ENCODE measurements at regions not wholly inside any gene's neighbourhood (a gene's known extent, or its start where the extent isn't known, plus 50 kb on each side); places are given as distances from the start of the nearest gene placed in this dataset.
"Not testable (repeated sequence)": the region's sequence is repeated elsewhere in the genome, so short reads cannot be mapped to it uniquely, and the experiment has no call there.

GRCh38 chr1:67513392-67514294 lies 83.4 kb upstream of the SERBP1 start:
- H3K9me3 ChIP-seq (ENCODE audit: control insufficient read depth, low read length); H3K4me1 ChIP-seq (ENCODE audit: control insufficient read depth, insufficient read depth, low read length); H3K4me3 ChIP-seq (ENCODE audit: low read length); ATAC-seq; H3K27ac ChIP-seq (ENCODE audit: low read length); DNase-seq; H3K27me3 ChIP-seq (ENCODE audit: control insufficient read depth, insufficient read depth); intact Hi-C loops (cut with DNase I): not testable (repeated sequence)
- 87% methylated on average over 11 of the region's 11 CpGs for WGBS

GRCh38 chr1:67514300-67514699 lies 84.1 kb upstream of the SERBP1 start:
- Histone ChIP-seq H3K9me3 (ENCODE audit: control insufficient read depth, low read length) (no peaks in the 10 kb centered on the region), H3K4me1 (ENCODE audit: control insufficient read depth, insufficient read depth, low read length) (no peaks in the 10 kb centered on the region), H3K27ac (ENCODE audit: low read length) (no peak overlapping the region), H3K27me3 (ENCODE audit: control insufficient read depth, insufficient read depth) (no peaks in the 10 kb centered on the region), H3K4me3 (ENCODE audit: low read length) (no peak overlapping the region)
- 79% methylated on average over 4 of the region's 4 CpGs for WGBS
- intact Hi-C loops (cut with DNase I) = no loop called here
- DNase-seq = no peak
- ATAC-seq = no peak

GRCh38 chr1:67514786-67515185 lies 84.6 kb upstream of the SERBP1 start:
- H3K27me3 ChIP-seq (ENCODE audit: control insufficient read depth, insufficient read depth) = no peaks in the 10 kb centered on the region
- H3K27ac ChIP-seq (ENCODE audit: low read length) = no peak overlapping the region
- DNase-seq (no peak), ATAC-seq (no peak)
- no peak overlapping the region for H3K4me3 ChIP-seq (ENCODE audit: low read length)
- intact Hi-C loops (cut with DNase I) = no loop called here
- H3K4me1 ChIP-seq (ENCODE audit: control insufficient read depth, insufficient read depth, low read length) = no peaks in the 10 kb centered on the region
- no peaks in the 10 kb centered on the region for H3K9me3 ChIP-seq (ENCODE audit: control insufficient read depth, low read length)
- 54% methylated on average over 2 of the region's 2 CpGs for WGBS

GRCh38 chr1:67515324-67516080 lies 85.3 kb upstream of the SERBP1 start:
- intact Hi-C loops (cut with DNase I) = no loop called here
- no peaks in the 10 kb centered on the region for H3K9me3 ChIP-seq (ENCODE audit: control insufficient read depth, low read length)

GRCh38 chr1:67517046-67517445 lies 86.8 kb upstream of the SERBP1 start:
- DNase-seq (no peak), ATAC-seq (no peak)
- Histone ChIP-seq H3K4me3 (ENCODE audit: low read length) (no peak overlapping the region), H3K9me3 (ENCODE audit: control insufficient read depth, low read length) (no peaks in the 10 kb centered on the region), H3K27me3 (ENCODE audit: control insufficient read depth, insufficient read depth) (no peaks in the 10 kb centered on the region), H3K4me1 (ENCODE audit: control insufficient read depth, insufficient read depth, low read length) (no peaks in the 10 kb centered on the region), H3K27ac (ENCODE audit: low read length) (no peak overlapping the region)
- intact Hi-C loops (cut with DNase I) = no loop called here

More at GRCh38 chr1:67515324-67516080, 85.3 kb upstream of the SERBP1 start:
- ATAC-seq (no peak), DNase-seq (no peak)
- H3K4me3 ChIP-seq (ENCODE audit: low read length) = no peak overlapping the region
- H3K27ac ChIP-seq (ENCODE audit: low read length) = no peak overlapping the region
- H3K4me1 ChIP-seq (ENCODE audit: control insufficient read depth, insufficient read depth, low read length) = no peaks in the 10 kb centered on the region
- no peaks in the 10 kb centered on the region for H3K27me3 ChIP-seq (ENCODE audit: control insufficient read depth, insufficient read depth)
- WGBS = 63% methylated on average over 2 of the region's 2 CpGs

GRCh38 chr1:67522001-67522441 lies 91.8 kb upstream of the SERBP1 start:
- no peaks in the 10 kb centered on the region for H3K27me3 ChIP-seq (ENCODE audit: control insufficient read depth, insufficient read depth)
- WGBS = 93% methylated on average over 4 of the region's 4 CpGs
- intact Hi-C loops (cut with DNase I) = no loop called here
- no peaks in the 10 kb centered on the region for H3K9me3 ChIP-seq (ENCODE audit: control insufficient read depth, low read length)
- H3K4me1 ChIP-seq (ENCODE audit: control insufficient read depth, insufficient read depth, low read length) = peaks cover 4% of the 10 kb centered on the region
- DNase-seq (no peak), ATAC-seq (no peak)
- H3K4me3 ChIP-seq (ENCODE audit: low read length) = no peak overlapping the region
- no peak overlapping the region for H3K27ac ChIP-seq (ENCODE audit: low read length)

GRCh38 chr1:67522793-67523192 lies 92.6 kb upstream of the SERBP1 start:
- Histone ChIP-seq H3K9me3 (ENCODE audit: control insufficient read depth, low read length) (no peaks in the 10 kb centered on the region), H3K4me3 (ENCODE audit: low read length) (no peak overlapping the region), H3K27me3 (ENCODE audit: control insufficient read depth, insufficient read depth) (no peaks in the 10 kb centered on the region), H3K27ac (ENCODE audit: low read length) (no peak overlapping the region), H3K4me1 (ENCODE audit: control insufficient read depth, insufficient read depth, low read length) (peaks cover 4% of the 10 kb centered on the region)
- intact Hi-C loops (cut with DNase I) = no loop called here
- 97% methylated on average over 4 of the region's 4 CpGs for WGBS
- ATAC-seq = no peak
- no peak for DNase-seq

- 74% methylated on average over 7 of the region's 7 CpGs for WGBS
- Histone ChIP-seq H3K27ac (ENCODE audit: low read length) (no peak overlapping the region), H3K4me1 (ENCODE audit: control insufficient read depth, insufficient read depth, low read length) (peaks cover 4% of the 10 kb centered on the region), H3K27me3 (ENCODE audit: control insufficient read depth, insufficient read depth) (no peaks in the 10 kb centered on the region), H3K4me3 (ENCODE audit: low read length) (no peak overlapping the region), H3K9me3 (ENCODE audit: control insufficient read depth, low read length) (no peaks in the 10 kb centered on the region)
- ATAC-seq (no peak), DNase-seq (no peak)
- intact Hi-C loops (cut with DNase I) = no loop called here
Observed at GRCh38 chr1:67524143-67525052, 94.2 kb upstream of the SERBP1 start.

- ATAC-seq = no peak
- DNase-seq = no peak
- WGBS = 81% methylated on average over 2 of the region's 2 CpGs
- Histone ChIP-seq H3K4me3 (ENCODE audit: low read length) (no peak overlapping the region), H3K27ac (ENCODE audit: low read length) (no peak overlapping the region), H3K9me3 (ENCODE audit: control insufficient read depth, low read length) (no peaks in the 10 kb centered on the region), H3K4me1 (ENCODE audit: control insufficient read depth, insufficient read depth, low read length) (peaks cover 4% of the 10 kb centered on the region), H3K27me3 (ENCODE audit: control insufficient read depth, insufficient read depth) (no peaks in the 10 kb centered on the region)
- intact Hi-C loops (cut with DNase I) = no loop called here
Observed at GRCh38 chr1:67525053-67525760, 95.0 kb upstream of the SERBP1 start.

GRCh38 chr1:67528141-67528540 lies 97.9 kb upstream of the SERBP1 start:
- H3K9me3 ChIP-seq (ENCODE audit: control insufficient read depth, low read length) = no peaks in the 10 kb centered on the region
- peaks cover 4% of the 10 kb centered on the region for H3K4me1 ChIP-seq (ENCODE audit: control insufficient read depth, insufficient read depth, low read length)
- no peak overlapping the region for H3K27ac ChIP-seq (ENCODE audit: low read length)
- WGBS = 84% methylated on average over 4 of the region's 4 CpGs
- H3K4me3 ChIP-seq (ENCODE audit: low read length) = no peak overlapping the region
- intact Hi-C loops (cut with DNase I) = no loop called here
- DNase-seq (no peak), ATAC-seq (no peak)
- no peaks in the 10 kb centered on the region for H3K27me3 ChIP-seq (ENCODE audit: control insufficient read depth, insufficient read depth)

Data from right cardiac atrium (tissue), 5 donors.